ENCODE measurements at regions not wholly inside any gene's neighbourhood (a gene's known extent, or its start where the extent isn't known, plus 50 kb on each side); places are given as distances from the start of the nearest gene placed in this dataset.

GRCh38 chr2:224173210-224173609, 134.1 kb upstream of the SERPINE2 start:
- CTCF ChIA-PET (ENCODE audit: partially characterized antibody): interaction anchor here (1.6 kb wide), 1 partner anchor 180 kb away, joined by 6 read pairs; no protein-coding TSS in a partner anchor
- no peak for FAIRE-seq
- H3K23me2 ChIP-seq (ENCODE audit: low read depth, low read length): no peaks in the 10 kb centered on the region
- TF ChIP-seq RAD21 (IDR thresholded peaks at IDR 0.05 in 1 of 2, conservative IDR thresholded peaks at IDR 0.05 in 1 of 2; ENCODE audit: low read depth in 2 of 2, low read length in 2 of 2): no peak
- TF ChIP-seq BACH1 (IDR thresholded peaks at IDR 0.05; ENCODE audit: low read length): no peak
- TF ChIP-seq SIX5 (IDR thresholded peaks at IDR 0.05; ENCODE audit: low read depth, low read length): no peak
- TF ChIP-seq, protein P1, sequence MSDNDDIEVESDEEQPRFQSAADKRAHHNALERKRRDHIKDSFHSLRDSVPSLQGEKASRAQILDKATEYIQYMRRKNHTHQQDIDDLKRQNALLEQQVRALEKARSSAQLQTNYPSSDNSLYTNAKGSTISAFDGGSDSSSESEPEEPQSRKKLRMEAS (IDR thresholded peaks at IDR 0.05): no peak
- no peak for TF ChIP-seq CBX8 (IDR thresholded peaks at IDR 0.05; ENCODE audit: borderline replicate concordance, low read depth, low read length)
- TF ChIP-seq, protein P2, sequence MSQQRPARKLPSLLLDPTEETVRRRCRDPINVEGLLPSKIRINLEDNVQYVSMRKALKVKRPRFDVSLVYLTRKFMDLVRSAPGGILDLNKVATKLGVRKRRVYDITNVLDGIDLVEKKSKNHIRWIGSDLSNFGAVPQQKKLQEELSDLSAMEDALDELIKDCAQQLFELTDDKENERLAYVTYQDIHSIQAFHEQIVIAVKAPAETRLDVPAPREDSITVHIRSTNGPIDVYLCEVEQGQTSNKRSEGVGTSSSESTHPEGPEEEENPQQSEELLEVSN (IDR thresholded peaks at IDR 0.05): no peak
- no peak for TF ChIP-seq RNF2 (IDR thresholded peaks at IDR 0.05; ENCODE audit: borderline replicate concordance, low read depth, low read length, missing control alignments, poor library complexity, severe bottlenecking)
- no peak for TF ChIP-seq ZNF274 (IDR thresholded peaks at IDR 0.05; ENCODE audit: borderline replicate concordance, extremely low read depth, low read length)
- TF ChIP-seq TAF7 (optimal IDR thresholded peaks at IDR 0.05; ENCODE audit: borderline replicate concordance, low read depth, low read length): no peak
- TF ChIP-seq SP4 (IDR thresholded peaks at IDR 0.05; ENCODE audit: low read length): no peak
- no peak for TF ChIP-seq HDAC2 (IDR thresholded peaks at IDR 0.05; ENCODE audit: borderline replicate concordance in 1 of 2, low read depth in 2 of 2, low read length in 2 of 2)
- TF ChIP-seq, protein P3, sequence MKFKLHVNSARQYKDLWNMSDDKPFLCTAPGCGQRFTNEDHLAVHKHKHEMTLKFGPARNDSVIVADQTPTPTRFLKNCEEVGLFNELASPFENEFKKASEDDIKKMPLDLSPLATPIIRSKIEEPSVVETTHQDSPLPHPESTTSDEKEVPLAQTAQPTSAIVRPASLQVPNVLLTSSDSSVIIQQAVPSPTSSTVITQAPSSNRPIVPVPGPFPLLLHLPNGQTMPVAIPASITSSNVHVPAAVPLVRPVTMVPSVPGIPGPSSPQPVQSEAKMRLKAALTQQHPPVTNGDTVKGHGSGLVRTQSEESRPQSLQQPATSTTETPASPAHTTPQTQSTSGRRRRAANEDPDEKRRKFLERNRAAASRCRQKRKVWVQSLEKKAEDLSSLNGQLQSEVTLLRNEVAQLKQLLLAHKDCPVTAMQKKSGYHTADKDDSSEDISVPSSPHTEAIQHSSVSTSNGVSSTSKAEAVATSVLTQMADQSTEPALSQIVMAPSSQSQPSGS (IDR thresholded peaks at IDR 0.05; ENCODE audit: low read length): no peak

More at GRCh38 chr2:224173210-224173609, 134.1 kb upstream of the SERPINE2 start:
- no peak overlapping the region for H2BK15ac ChIP-seq (ENCODE audit: low read length)
- no peak overlapping the region for H3K18ac ChIP-seq (ENCODE audit: extremely low read depth, low read length)
- H3K4me2 ChIP-seq (ENCODE audit: insufficient read depth in 1 of 2, low read depth in 2 of 2, low read length in 2 of 2): no peak overlapping the region
- no peaks in the 10 kb centered on the region for H3K4me1 ChIP-seq (replicated peaks in 1 of 4; ENCODE audit: control insufficient read depth in 3 of 4, insufficient read depth in 4 of 4, low read length in 3 of 4)
- no peak overlapping the region for H4K5ac ChIP-seq (ENCODE audit: insufficient read length, low read depth, low read length)
- H4K91ac ChIP-seq (replicated peaks; ENCODE audit: insufficient read length, low read length): no peak overlapping the region
- H2AFZ ChIP-seq (ENCODE audit: low read length): no peak overlapping the region
- H4K20me1 ChIP-seq (replicated peaks in 1 of 2; ENCODE audit: control insufficient read depth in 1 of 2, insufficient read depth in 2 of 2, low read length in 2 of 2): no peaks in the 10 kb centered on the region
- DNase-seq (ENCODE audit: low read depth in 1 of 2, low spot score in 2 of 2): no peak
- H4K8ac ChIP-seq (ENCODE audit: extremely low read depth, insufficient read depth, low read length): no peak overlapping the region
- H3K79me1 ChIP-seq (ENCODE audit: low read depth, low read length): no peaks in the 10 kb centered on the region
- no peak overlapping the region for H3K14ac ChIP-seq (ENCODE audit: insufficient read length)
- no peaks in the 10 kb centered on the region for H3K9me3 ChIP-seq (ENCODE audit: insufficient read depth in 2 of 2, low read depth in 1 of 2, low read length in 1 of 2)
- no peak overlapping the region for H2BK12ac ChIP-seq (ENCODE audit: low read depth, low read length)
- no peak overlapping the region for H3K27ac ChIP-seq (ENCODE audit: low read depth, low read length)
- H3K9ac ChIP-seq (replicated peaks in 1 of 4; ENCODE audit: extremely low read depth in 1 of 4, low read depth in 3 of 4, low read length in 3 of 4): no peak overlapping the region
- POLR2A ChIA-PET (ENCODE audit: partially characterized antibody): no interaction called here
- H2AK5ac ChIP-seq (ENCODE audit: low read depth, low read length): no peak overlapping the region
- no peak overlapping the region for H3K23ac ChIP-seq (ENCODE audit: insufficient read length)
- H2BK120ac ChIP-seq (replicated peaks; ENCODE audit: low read depth, low read length): no peak overlapping the region
- H3K79me2 ChIP-seq (ENCODE audit: control insufficient read depth in 1 of 2, insufficient read depth in 2 of 2, low read length in 2 of 2): no peaks in the 10 kb centered on the region
- no peak overlapping the region for H2BK5ac ChIP-seq (ENCODE audit: low read depth, low read length)
- H3K56ac ChIP-seq (replicated peaks; ENCODE audit: insufficient read length, low read depth, low read length): no peak overlapping the region
- H2BK20ac ChIP-seq (ENCODE audit: low read length): no peak overlapping the region
- H3K4ac ChIP-seq (replicated peaks; ENCODE audit: insufficient read length, low read depth, low read length): no peak overlapping the region
- H3K36me3 ChIP-seq (ENCODE audit: control insufficient read depth in 2 of 4, insufficient read depth in 4 of 4, low read length in 3 of 4): no peaks in the 10 kb centered on the region
- no peak overlapping the region for H3K4me3 ChIP-seq (ENCODE audit: extremely low read depth in 1 of 4, insufficient read depth in 2 of 4, low read depth in 3 of 4, low read length in 4 of 4)
- H3K27me3 ChIP-seq (replicated peaks in 1 of 4; ENCODE audit: control insufficient read depth in 3 of 4, extremely low read depth in 1 of 4, insufficient read depth in 3 of 4, low read length in 3 of 4): no peaks in the 10 kb centered on the region
